ENCODE measurements at regions not wholly inside any gene's neighbourhood (a gene's known extent, or its start where the extent isn't known, plus 50 kb on each side); places are given as distances from the start of the nearest gene placed in this dataset.

- ATAC-seq, result peak; percentile 43
- Histone ChIP-seq H3K9me3 (no peaks in the 10 kb centered on the region), H3K36me3 (no peaks in the 10 kb centered on the region), H3K27me3 (no peaks in the 10 kb centered on the region), H3K4me3 (no peak overlapping the region), H3K4me1 (peaks cover 0 to 38% (median 4%) of the 10 kb centered on the region in 3 donors), H3K27ac (peak overlapping the region; percentile 44 to 71 (median 58))
- TF ChIP-seq POLR2AphosphoS5 (IDR thresholded peaks at IDR 0.05), result peak; percentile 66
- TF ChIP-seq POLR2A (IDR thresholded peaks at IDR 0.05), result no peak
- no peak for TF ChIP-seq CTCF (IDR thresholded peaks at IDR 0.05)
- TF ChIP-seq EP300 (IDR thresholded peaks at IDR 0.05), result no peak
- 55 to 56% methylated on average over 4 of the region's 4 CpGs for WGBS, 2 donors (ENCODE audit: low coverage in 1 of 2)
Observed at GRCh38 chr21:27818847-27819246, 852.0 kb upstream of the ADAMTS5 start.

DNA sequence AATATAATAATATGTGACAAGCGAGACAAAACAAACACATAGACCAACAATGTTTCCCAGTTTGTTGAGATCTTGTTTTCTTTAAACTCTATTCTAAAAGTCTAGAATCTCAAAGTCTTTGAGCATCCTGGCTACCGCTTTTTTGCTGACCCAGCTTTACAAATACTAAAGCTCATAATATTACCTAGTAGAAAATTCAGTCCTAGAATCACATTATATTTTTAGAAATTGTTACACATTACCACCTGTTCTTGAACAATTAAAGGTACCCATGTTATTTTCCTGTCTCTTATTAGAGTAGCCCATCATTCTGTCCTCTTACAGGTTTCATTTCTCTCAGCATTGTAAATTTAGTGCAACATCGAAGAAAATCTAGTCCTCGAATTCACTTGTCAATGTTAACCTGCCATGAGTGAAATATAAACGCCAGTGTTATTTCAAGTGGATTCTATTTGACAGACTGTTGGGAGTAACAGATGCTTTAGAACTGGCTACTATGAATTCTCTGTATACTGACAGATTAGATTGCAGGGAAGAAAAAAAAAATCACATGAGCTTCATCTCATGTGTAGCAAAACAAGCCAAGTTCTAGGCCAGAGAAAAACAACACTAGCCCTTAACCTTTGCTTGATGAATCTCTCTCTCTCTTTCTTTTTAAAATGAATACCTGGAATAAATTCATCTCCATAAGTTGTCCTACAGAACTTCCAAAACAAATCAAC is 851.2 kb upstream of the ADAMTS5 start:
- 44 to 58% methylated on average over 5 of the region's 5 CpGs for WGBS, 2 donors (ENCODE audit: low coverage in 1 of 2)
- no peaks in the 10 kb centered on the region for H3K9me3 ChIP-seq
- H3K4me1 ChIP-seq, result peaks cover 0 to 46% (median 4%) of the 10 kb centered on the region in 3 donors
- ATAC-seq, result no peak
- no peaks in the 10 kb centered on the region for H3K27me3 ChIP-seq
- H3K27ac ChIP-seq, result peak overlapping the region; percentile 44 to 71 (median 60)
- no peak overlapping the region for H3K4me3 ChIP-seq
- TF ChIP-seq EP300 (IDR thresholded peaks at IDR 0.05) (no peak), POLR2AphosphoS5 (IDR thresholded peaks at IDR 0.05) (no peak), CTCF (IDR thresholded peaks at IDR 0.05) (no peak), POLR2A (IDR thresholded peaks at IDR 0.05) (no peak)
- no peaks in the 10 kb centered on the region for H3K36me3 ChIP-seq

DNA sequence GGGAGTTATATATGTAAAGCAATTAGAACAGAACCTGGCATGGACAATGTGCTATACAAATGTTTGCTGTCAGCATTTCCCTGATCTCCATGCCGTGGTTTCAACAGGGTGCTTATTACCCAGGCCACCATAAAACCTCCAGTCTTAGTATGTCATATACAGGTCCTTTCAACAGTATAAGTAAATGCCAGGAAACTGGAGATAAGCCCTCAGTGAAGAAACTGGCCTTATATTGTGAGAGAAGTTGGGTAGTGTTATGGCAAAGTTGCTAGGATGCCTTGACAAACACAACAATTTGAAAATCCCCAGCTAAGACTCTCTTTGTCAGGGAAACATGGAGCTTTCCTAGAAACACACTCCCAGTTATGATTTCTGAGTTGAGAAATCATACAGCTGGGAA is 850.2 kb upstream of the ADAMTS5 start:
- H3K36me3 ChIP-seq, result no peaks in the 10 kb centered on the region
- 17 to 29% methylated on average over 1 of the region's 1 CpG for WGBS, 2 donors (ENCODE audit: low coverage in 1 of 2)

DNA sequence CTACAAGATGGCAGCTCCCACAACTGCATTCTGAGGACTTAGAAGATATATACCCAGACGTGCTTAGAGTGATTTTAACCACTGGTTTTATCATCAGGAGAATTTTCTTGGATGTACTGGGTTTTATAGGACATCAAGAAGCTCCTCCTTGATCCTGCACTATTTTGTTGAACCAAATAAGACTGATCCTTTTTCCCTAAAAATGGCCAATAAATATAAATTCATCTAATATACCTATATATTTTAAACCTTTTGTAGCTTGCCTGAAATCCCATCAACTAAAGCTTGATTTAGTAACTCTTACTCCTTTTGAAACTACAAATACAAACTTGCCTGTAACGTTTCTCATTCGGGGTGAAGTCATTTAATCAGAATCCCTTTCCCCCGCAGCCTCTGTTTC is 849.4 kb upstream of the ADAMTS5 start:
- H3K4me1 ChIP-seq, result peaks cover 0 to 50% (median 4%) of the 10 kb centered on the region in 3 donors
- H3K4me3 ChIP-seq, result no peak overlapping the region
- TF ChIP-seq EP300 (IDR thresholded peaks at IDR 0.05) (no peak), CTCF (IDR thresholded peaks at IDR 0.05) (no peak), POLR2AphosphoS5 (IDR thresholded peaks at IDR 0.05) (no peak), POLR2A (IDR thresholded peaks at IDR 0.05) (no peak)
- H3K27ac ChIP-seq, result peak overlapping the region in 3 of 4 donors; percentile 61 to 71 (median 66)
- H3K36me3 ChIP-seq, result no peaks in the 10 kb centered on the region
- ATAC-seq, result no peak
- no peaks in the 10 kb centered on the region for H3K9me3 ChIP-seq
- WGBS, 2 donors (ENCODE audit: low coverage in 1 of 2), result 51 to 78% methylated on average over 4 of the region's 4 CpGs
- no peaks in the 10 kb centered on the region for H3K27me3 ChIP-seq

More for the DNA sequence above, 850.2 kb upstream of the ADAMTS5 start:
- peak overlapping the region; percentile 53 to 71 (median 64) for H3K27ac ChIP-seq
- H3K9me3 ChIP-seq, result no peaks in the 10 kb centered on the region
- H3K4me3 ChIP-seq, result no peak overlapping the region
- H3K27me3 ChIP-seq, result no peaks in the 10 kb centered on the region
- ATAC-seq, result no peak
- peaks cover 0 to 50% (median 4%) of the 10 kb centered on the region in 3 donors for H3K4me1 ChIP-seq
- TF ChIP-seq EP300 (IDR thresholded peaks at IDR 0.05) (no peak), POLR2AphosphoS5 (IDR thresholded peaks at IDR 0.05) (peak; percentile 16)

DNA sequence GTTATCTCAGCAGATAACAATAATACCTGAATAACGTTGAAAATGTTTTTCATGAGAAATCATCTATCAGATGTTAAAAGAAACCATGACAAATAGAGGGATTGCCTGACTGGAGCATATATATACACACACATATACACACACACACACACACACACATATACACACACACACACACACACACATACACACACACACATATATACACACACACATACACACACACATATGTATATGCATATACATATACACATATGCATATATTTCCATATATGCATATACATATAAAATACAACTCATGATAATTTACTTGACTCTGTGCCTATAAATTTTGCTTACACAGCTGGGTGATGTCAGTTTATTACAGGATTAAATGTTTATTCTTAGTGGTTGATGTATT is 847.3 kb upstream of the ADAMTS5 start:
- TF ChIP-seq CTCF (IDR thresholded peaks at IDR 0.05) (no peak), EP300 (IDR thresholded peaks at IDR 0.05) (no peak), POLR2A (IDR thresholded peaks at IDR 0.05) (no peak), POLR2AphosphoS5 (IDR thresholded peaks at IDR 0.05) (no peak)
- Histone ChIP-seq H3K27ac (peak overlapping the region in 1 of 4 donors; percentile 66), H3K36me3 (no peaks in the 10 kb centered on the region), H3K4me3 (no peak overlapping the region), H3K9me3 (no peaks in the 10 kb centered on the region), H3K27me3 (no peaks in the 10 kb centered on the region), H3K4me1 (peaks cover 0 to 45% (median 4%) of the 10 kb centered on the region in 3 donors)
- WGBS, 2 donors (ENCODE audit: low coverage in 1 of 2), result 20 to 40% methylated on average over 1 of the region's 1 CpG
- ATAC-seq, result no peak
